HUDEP-2 (cell line): ENCODE measurements at regions not wholly inside any gene's neighbourhood (a gene's known extent, or its start where the extent isn't known, plus 50 kb on each side); places are given as distances from the start of the nearest gene placed in this dataset.

ENCODE experiments used
- DNase-seq, 76 experiments: peaks; one replicate each; lab custom pipeline; 2025; ENCODE audit not compliant: unreplicated experiment in 76 of 76; lab: John Stamatoyannopoulos, UW

- DNase-seq, result no peak
These were observed 65.7 kb downstream of the UNC5CL start for GRCh38 chr6:40973304-40973703.

- DNase-seq, result no peak
These were observed 66.2 kb downstream of the UNC5CL start for GRCh38 chr6:40972814-40973213.

- DNase-seq, result no peak
These were observed 66.8 kb downstream of the UNC5CL start for GRCh38 chr6:40972190-40972589.

- no peak for DNase-seq
These were observed 70.3 kb downstream of the UNC5CL start for GRCh38 chr6:40968620-40969164.

GRCh38 chr6:40966860-40967259, 72.2 kb downstream of the UNC5CL start:
- no peak for DNase-seq

- no peak for DNase-seq
These were observed 74.0 kb downstream of the UNC5CL start for GRCh38 chr6:40965046-40965445.

- no peak for DNase-seq
These were observed 76.0 kb downstream of the UNC5CL start for GRCh38 chr6:40963019-40963418.

- no peak for DNase-seq
These were observed 76.8 kb downstream of the UNC5CL start for GRCh38 chr6:40962241-40962640.

- DNase-seq, result no peak
These were observed 77.2 kb downstream of the UNC5CL start for GRCh38 chr6:40961831-40962230.

- no peak for DNase-seq
These were observed 78.1 kb downstream of the UNC5CL start for GRCh38 chr6:40960742-40961430.

- no peak for DNase-seq
These were observed 79.2 kb downstream of the UNC5CL start for GRCh38 chr6:40959781-40960327.

- DNase-seq, result no peak
These were observed 80.3 kb downstream of the UNC5CL start for GRCh38 chr6:40958738-40959137.

- DNase-seq, result no peak
These were observed 81.2 kb downstream of the UNC5CL start for GRCh38 chr6:40957616-40958492.

GRCh38 chr6:40956936-40957335, 82.1 kb downstream of the UNC5CL start:
- DNase-seq, result no peak

GRCh38 chr6:40955178-40955545, 83.9 kb downstream of the UNC5CL start:
- DNase-seq, result no peak

- no peak for DNase-seq
These were observed 84.4 kb downstream of the UNC5CL start for GRCh38 chr6:40954446-40955177.

GRCh38 chr6:40953486-40953885, 85.5 kb downstream of the UNC5CL start:
- DNase-seq, result no peak

GRCh38 chr6:40950986-40951698, 87.9 kb downstream of the UNC5CL start:
- DNase-seq, result no peak

GRCh38 chr6:40948570-40948969, 90.5 kb downstream of the UNC5CL start:
- DNase-seq, result no peak

GRCh38 chr6:40947876-40948526, 91.0 kb downstream of the UNC5CL start:
- no peak for DNase-seq
